ENCODE measurements at regions not wholly inside any gene's neighbourhood (a gene's known extent, or its start where the extent isn't known, plus 50 kb on each side); places are given as distances from the start of the nearest gene placed in this dataset.

GRCh38 chr15:72994534-72995177 is 57.6 kb upstream of the NEO1 start:
- Mint-ChIP-seq H3K4me3 (ENCODE audit: unreplicated experiment) (no peak overlapping the region), H3K27me3 (ENCODE audit: insufficient read depth, unreplicated experiment) (peaks cover 16% of the 10 kb centered on the region), H3K9me3 (ENCODE audit: unreplicated experiment) (no peaks in the 10 kb centered on the region), H3K4me1 (ENCODE audit: low read depth, unreplicated experiment) (no peaks in the 10 kb centered on the region), H3K27ac (ENCODE audit: unreplicated experiment) (no peak overlapping the region), H3K36me3 (ENCODE audit: insufficient read depth, unreplicated experiment) (no peaks in the 10 kb centered on the region)
- POLR2A ChIA-PET: no interaction called here
- BruUV-seq (replicated peaks): no TSS peak
- intact Hi-C loops (cut with micrococcal nuclease; ENCODE audit: unreplicated experiment): no loop called here
- Histone ChIP-seq H3K27me3 (replicated peaks; ENCODE audit: control insufficient read depth, insufficient read depth, low read length) (no peaks in the 10 kb centered on the region; the same call in 1 of the 2 replicates), H3K4me3 (ENCODE audit: low read depth, low read length) (no peak overlapping the region), H3K9me3 (no peaks in the 10 kb centered on the region), H3K36me3 (ENCODE audit: control insufficient read depth, insufficient read depth, low read length) (no peaks in the 10 kb centered on the region), H3K4me1 (no peaks in the 10 kb centered on the region)
- no peak for TF ChIP-seq CTCF (IDR thresholded peaks at IDR 0.05; ENCODE audit: insufficient read depth in 1 of 2, low read depth in 1 of 2, low read length in 1 of 2, severe bottlenecking in 1 of 2, unreplicated experiment in 1 of 2)
- CTCF ChIA-PET: no interaction called here
- no peak for DNase-seq

GRCh38 chr15:72992841-72993252 is 59.4 kb upstream of the NEO1 start:
- Mint-ChIP-seq H3K27me3 (ENCODE audit: insufficient read depth, unreplicated experiment) (peaks cover 10% of the 10 kb centered on the region), H3K9me3 (ENCODE audit: unreplicated experiment) (no peaks in the 10 kb centered on the region), H3K27ac (ENCODE audit: unreplicated experiment) (no peak overlapping the region), H3K36me3 (ENCODE audit: insufficient read depth, unreplicated experiment) (no peaks in the 10 kb centered on the region), H3K4me3 (ENCODE audit: unreplicated experiment) (no peak overlapping the region), H3K4me1 (ENCODE audit: low read depth, unreplicated experiment) (no peaks in the 10 kb centered on the region)
- Histone ChIP-seq H3K4me3 (ENCODE audit: low read depth, low read length) (no peak overlapping the region), H3K27me3 (replicated peaks; ENCODE audit: control insufficient read depth, insufficient read depth, low read length) (no peaks in the 10 kb centered on the region; the same call in 1 of the 2 replicates), H3K36me3 (ENCODE audit: control insufficient read depth, insufficient read depth, low read length) (no peaks in the 10 kb centered on the region), H3K4me1 (no peaks in the 10 kb centered on the region), H3K9me3 (no peaks in the 10 kb centered on the region)
- ChIA-PET POLR2A (no interaction called here), CTCF (no interaction called here)
- TF ChIP-seq CTCF (IDR thresholded peaks at IDR 0.05; ENCODE audit: insufficient read depth in 1 of 2, low read depth in 1 of 2, low read length in 1 of 2, severe bottlenecking in 1 of 2, unreplicated experiment in 1 of 2): no peak
- intact Hi-C loops (cut with micrococcal nuclease; ENCODE audit: unreplicated experiment): no loop called here
- no TSS peak for BruUV-seq (replicated peaks)
- no peak for DNase-seq

- intact Hi-C loops (cut with micrococcal nuclease; ENCODE audit: unreplicated experiment): no loop called here
- H3K36me3 Mint-ChIP-seq (ENCODE audit: insufficient read depth, unreplicated experiment): no peaks in the 10 kb centered on the region
- no peak overlapping the region for H3K27ac Mint-ChIP-seq (ENCODE audit: unreplicated experiment)
- H3K9me3 Mint-ChIP-seq (ENCODE audit: unreplicated experiment): no peaks in the 10 kb centered on the region
- Histone ChIP-seq H3K9me3 (no peaks in the 10 kb centered on the region), H3K27me3 (replicated peaks; ENCODE audit: control insufficient read depth, insufficient read depth, low read length) (no peaks in the 10 kb centered on the region; the same call in 1 of the 2 replicates), H3K4me1 (no peaks in the 10 kb centered on the region), H3K4me3 (ENCODE audit: low read depth, low read length) (no peak overlapping the region), H3K36me3 (ENCODE audit: control insufficient read depth, insufficient read depth, low read length) (no peaks in the 10 kb centered on the region)
- DNase-seq: no peak
- POLR2A ChIA-PET: no interaction called here
- BruUV-seq (replicated peaks): no TSS peak
- H3K4me1 Mint-ChIP-seq (ENCODE audit: low read depth, unreplicated experiment): no peaks in the 10 kb centered on the region
- H3K4me3 Mint-ChIP-seq (ENCODE audit: unreplicated experiment): no peak overlapping the region
- TF ChIP-seq CTCF (IDR thresholded peaks at IDR 0.05; ENCODE audit: insufficient read depth in 1 of 2, low read depth in 1 of 2, low read length in 1 of 2, severe bottlenecking in 1 of 2, unreplicated experiment in 1 of 2): no peak
- CTCF ChIA-PET: no interaction called here
- H3K27me3 Mint-ChIP-seq (ENCODE audit: insufficient read depth, unreplicated experiment): peaks cover 10% of the 10 kb centered on the region
These were observed 61.2 kb upstream of the NEO1 start for GRCh38 chr15:72991026-72991425.

Data from Caco-2 (cell line).